HG02885 (cell line): ENCODE measurements at regions not wholly inside any gene's neighbourhood (a gene's known extent, or its start where the extent isn't known, plus 50 kb on each side); places are given as distances from the start of the nearest gene placed in this dataset.
"Not testable (repeated sequence)": the region's sequence is repeated elsewhere in the genome, so short reads cannot be mapped to it uniquely, and the experiment has no call there.

Experiments used
- ATAC-seq: cut with Tn5 transposase; IDR thresholded peaks from one replicate; pipeline ENCODE4 v1.9.1; 2021; ENCODE audit warnings: mild to moderate bottlenecking; ENCODE audit not compliant: unreplicated experiment, poor library complexity

GRCh38 chr12:28963554-28963953, 185.5 kb upstream of the FAR2 start:
- ATAC-seq, result no peak

GRCh38 chr12:28966046-28966780, 182.9 kb upstream of the FAR2 start:
- ATAC-seq, result no peak

GRCh38 chr12:28967426-28967825, 181.7 kb upstream of the FAR2 start:
- ATAC-seq, result no peak

GRCh38 chr12:28973491-28973890, 175.6 kb upstream of the FAR2 start:
- ATAC-seq, result no peak

GRCh38 chr12:28974166-28974565, 174.9 kb upstream of the FAR2 start:
- peak; percentile 42 for ATAC-seq

- ATAC-seq, result no peak
Measured at GRCh38 chr12:28974883-28975282, 174.2 kb upstream of the FAR2 start.

- ATAC-seq, result no peak
Measured at GRCh38 chr12:28975564-28976340, 173.3 kb upstream of the FAR2 start.

GRCh38 chr12:28980436-28980835, 168.6 kb upstream of the FAR2 start:
- ATAC-seq, result no peak

- no peak for ATAC-seq
Measured at GRCh38 chr12:28987538-28988324, 161.3 kb upstream of the FAR2 start.

GRCh38 chr12:28988325-28988704, 160.8 kb upstream of the FAR2 start:
- ATAC-seq, result no peak

GRCh38 chr12:28991626-28992025, 157.5 kb upstream of the FAR2 start:
- ATAC-seq, result no peak

GRCh38 chr12:28993720-28994119, 155.4 kb upstream of the FAR2 start:
- no peak for ATAC-seq

GRCh38 chr12:28994179-28994715, 154.8 kb upstream of the FAR2 start:
- no peak for ATAC-seq

GRCh38 chr12:28996688-28997087, 152.4 kb upstream of the FAR2 start:
- no peak for ATAC-seq

- peak; percentile 58 for ATAC-seq
Measured at GRCh38 chr12:28998662-28999120, 150.4 kb upstream of the FAR2 start.

GRCh38 chr12:29004066-29004935, 144.8 kb upstream of the FAR2 start:
- ATAC-seq, result no peak

- ATAC-seq, result no peak
Measured at GRCh38 chr12:29004936-29005304, 144.2 kb upstream of the FAR2 start.

- no peak for ATAC-seq
Measured at GRCh38 chr12:29008786-29009185, 140.3 kb upstream of the FAR2 start.

- ATAC-seq, result peak; percentile 72
Measured at GRCh38 chr12:29012673-29013072, 136.4 kb upstream of the FAR2 start.

- not testable (repeated sequence) for ATAC-seq
Measured at GRCh38 chr12:29017532-29017931, 131.5 kb upstream of the FAR2 start.
